Ishikawa (cell line): ENCODE measurements at regions not wholly inside any gene's neighbourhood (a gene's known extent, or its start where the extent isn't known, plus 50 kb on each side); places are given as distances from the start of the nearest gene placed in this dataset.

Source experiments
- CEBPB ChIP-seq: IDR thresholded peaks from 2 replicates; pipeline ENCODE4 v1.6.1; 2012
- EP300 ChIP-seq: IDR thresholded peaks from 2 replicates; pipeline ENCODE4 v1.6.1; 2012; ENCODE audit warnings: borderline replicate concordance
- FOXM1 ChIP-seq: IDR thresholded peaks from 2 replicates; pipeline ENCODE4 v1.6.1; 2012; ENCODE audit warnings: low read depth, borderline replicate concordance
- NFIC ChIP-seq: IDR thresholded peaks from 2 replicates; pipeline ENCODE4 v1.6.1; 2012
- RAD21 ChIP-seq: IDR thresholded peaks from 2 replicates; pipeline ENCODE4 v1.6.1; 2012; ENCODE audit warnings: low read depth
- REST ChIP-seq: IDR thresholded peaks from 2 replicates; pipeline ENCODE4 v1.6.1; 2012; ENCODE audit warnings: low read depth, mild to moderate bottlenecking
- TCF12 ChIP-seq: IDR thresholded peaks from 2 replicates; pipeline ENCODE4 v1.6.1; 2012; ENCODE audit warnings: low read depth
- YY1 ChIP-seq: IDR thresholded peaks from 2 replicates; pipeline ENCODE4 v1.6.1; 2012; ENCODE audit warnings: low read depth
- ZBTB7A ChIP-seq: IDR thresholded peaks from 2 replicates; pipeline ENCODE4 v1.6.1; 2012; ENCODE audit warnings: low read depth
- TF ChIP-seq, protein P1 (sequence below): IDR thresholded peaks from 2 replicates; pipeline ENCODE4 v1.6.1; 2012

DNA sequence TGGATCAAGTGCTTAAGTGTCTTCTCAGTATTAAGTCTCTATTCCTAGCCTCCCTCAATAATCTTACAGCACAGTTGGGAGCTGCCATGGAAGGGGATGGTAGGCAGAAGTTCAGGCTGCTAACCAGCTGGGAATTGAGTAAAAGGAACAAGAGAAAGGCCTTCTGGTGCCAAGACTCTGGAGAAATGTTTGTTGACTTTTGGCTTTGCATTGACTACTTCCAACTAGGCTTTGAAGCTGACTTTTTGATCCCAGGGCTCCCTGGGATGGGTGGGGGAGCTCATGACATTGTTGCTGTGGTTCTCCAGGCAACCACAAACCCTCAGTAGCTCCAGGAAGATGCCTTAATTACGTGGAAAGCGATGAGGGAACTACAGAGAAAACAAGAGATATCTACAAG lies 85.2 kb upstream of the HTR4 start:
- TF ChIP-seq YY1 (no peak), ZBTB7A (no peak), REST (no peak), RAD21 (no peak), EP300 (no peak), NFIC (no peak), CEBPB (no peak), TCF12 (no peak), FOXM1 (no peak)
- TF ChIP-seq, protein P1, sequence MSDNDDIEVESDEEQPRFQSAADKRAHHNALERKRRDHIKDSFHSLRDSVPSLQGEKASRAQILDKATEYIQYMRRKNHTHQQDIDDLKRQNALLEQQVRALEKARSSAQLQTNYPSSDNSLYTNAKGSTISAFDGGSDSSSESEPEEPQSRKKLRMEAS, result no peak
